ENCODE measurements at regions not wholly inside any gene's neighbourhood (a gene's known extent, or its start where the extent isn't known, plus 50 kb on each side); places are given as distances from the start of the nearest gene placed in this dataset.

DNA sequence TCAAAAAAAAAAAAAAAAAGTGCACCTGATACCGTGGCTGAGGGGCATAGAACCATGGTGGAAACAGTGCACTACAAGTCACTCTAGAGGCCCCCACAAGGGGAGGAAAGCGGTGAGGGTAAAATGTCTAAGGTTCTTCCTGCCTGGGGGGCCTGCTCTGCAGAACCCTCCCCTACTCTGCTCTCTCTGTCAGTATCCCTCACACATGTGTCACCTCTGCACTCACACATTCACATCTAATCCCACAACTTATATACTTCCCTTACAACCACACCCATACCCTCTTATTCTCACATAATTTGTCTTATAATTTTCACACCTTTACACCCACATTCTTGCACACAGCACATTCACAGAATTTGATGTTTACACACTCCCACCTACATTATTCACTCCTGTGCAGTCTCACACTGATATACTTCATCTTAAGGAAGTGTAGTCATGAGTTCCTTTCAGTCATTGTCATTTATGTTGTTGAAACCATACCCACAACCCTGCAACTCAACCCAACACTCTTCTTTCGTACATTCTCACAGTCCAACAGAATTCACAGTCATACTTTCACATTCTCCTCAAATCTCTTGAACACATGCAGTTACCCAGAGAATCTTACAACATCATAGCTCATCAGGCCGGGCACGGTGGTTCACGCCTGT, 68.0 kb upstream of the PAX2 start:
- TF ChIP-seq CTCF (conservative IDR thresholded peaks at IDR 0.05; ENCODE audit: low read depth, low read length), result no peak
- no peak overlapping the region for H3K4me3 ChIP-seq (ENCODE audit: low read depth, low read length)
- no peak for DNase-seq (ENCODE audit: low read depth)

GRCh38 chr10:100679327-100679726, 66.1 kb upstream of the PAX2 start:
- H3K4me3 ChIP-seq (ENCODE audit: low read depth, low read length), result no peak overlapping the region
- TF ChIP-seq CTCF (conservative IDR thresholded peaks at IDR 0.05; ENCODE audit: low read depth, low read length), result no peak
- no peak for DNase-seq (ENCODE audit: low read depth)

DNA sequence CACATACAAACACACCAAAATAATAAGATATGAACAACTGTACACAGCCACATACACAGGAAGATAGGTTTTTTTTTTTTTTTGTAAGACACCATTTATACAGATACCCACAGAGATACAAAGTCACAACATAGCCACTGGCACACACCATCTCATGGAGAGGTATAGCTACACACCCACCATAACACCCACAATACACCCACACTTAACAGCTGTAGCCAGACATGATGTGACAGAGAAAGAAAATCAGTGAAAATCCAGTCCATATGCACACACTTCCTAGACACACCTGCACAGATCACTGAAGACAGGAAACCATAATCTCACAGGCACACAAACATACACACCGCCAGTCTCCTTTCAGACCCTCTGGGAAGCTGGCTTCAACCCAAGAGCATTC, 62.4 kb upstream of the PAX2 start:
- no peak for DNase-seq (ENCODE audit: low read depth)
- no peak for TF ChIP-seq CTCF (conservative IDR thresholded peaks at IDR 0.05; ENCODE audit: low read depth, low read length)
- no peak overlapping the region for H3K4me3 ChIP-seq (ENCODE audit: low read depth, low read length)

DNA sequence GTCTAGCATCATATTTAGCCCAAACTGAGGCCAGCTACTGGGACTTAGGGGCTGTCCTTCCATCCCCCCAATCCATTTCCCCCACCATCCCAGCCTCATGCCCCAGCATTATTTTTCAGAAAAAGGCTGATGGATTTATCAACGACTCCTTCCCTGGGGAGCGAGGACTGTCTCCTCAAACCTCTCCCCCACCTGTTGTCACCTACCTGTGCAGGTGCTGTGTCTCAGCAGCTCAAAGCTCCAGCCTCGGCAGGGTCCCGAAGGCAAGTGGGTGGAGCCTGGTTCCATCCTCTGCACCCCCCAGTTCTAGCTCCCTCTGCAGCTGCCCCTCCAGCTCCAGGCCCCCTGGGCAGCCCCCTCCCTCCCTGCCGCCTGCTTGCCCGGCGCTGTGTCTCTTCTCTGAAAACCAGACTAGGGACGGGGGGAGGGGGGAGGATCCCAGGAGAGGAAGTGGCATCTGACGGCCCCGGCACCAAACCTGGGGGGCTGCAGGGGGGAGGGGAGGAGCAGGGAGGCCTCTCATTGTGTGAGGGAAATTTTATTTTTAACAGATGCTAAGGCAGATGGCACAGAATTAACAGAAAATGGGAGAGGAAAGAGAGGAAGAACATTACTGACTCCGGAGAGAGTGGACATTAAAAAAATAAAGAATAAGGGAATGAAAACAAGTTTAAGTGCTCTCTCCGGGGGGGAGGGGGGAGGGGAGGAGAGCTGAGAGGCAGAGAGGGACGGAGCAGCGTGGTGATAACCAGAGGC, 61.7 kb upstream of the PAX2 start:
- no peak for TF ChIP-seq CTCF (conservative IDR thresholded peaks at IDR 0.05; ENCODE audit: low read depth, low read length)
- no peak overlapping the region for H3K4me3 ChIP-seq (ENCODE audit: low read depth, low read length)
- DNase-seq (ENCODE audit: low read depth), result no peak

GRCh38 chr10:100684688-100685235, 60.6 kb upstream of the PAX2 start:
- H3K4me3 ChIP-seq (ENCODE audit: low read depth, low read length), result no peak overlapping the region
- DNase-seq (ENCODE audit: low read depth), result no peak
- TF ChIP-seq CTCF (conservative IDR thresholded peaks at IDR 0.05; ENCODE audit: low read depth, low read length), result no peak

GRCh38 chr10:100685331-100685730, 60.1 kb upstream of the PAX2 start:
- DNase-seq (ENCODE audit: low read depth), result no peak
- no peak for TF ChIP-seq CTCF (conservative IDR thresholded peaks at IDR 0.05; ENCODE audit: low read depth, low read length)
- no peak overlapping the region for H3K4me3 ChIP-seq (ENCODE audit: low read depth, low read length)

All from choroid plexus epithelial cell (primary cell).